ENCODE measurements at regions not wholly inside any gene's neighbourhood (a gene's known extent, or its start where the extent isn't known, plus 50 kb on each side); places are given as distances from the start of the nearest gene placed in this dataset.
"Not testable (repeated sequence)": the region's sequence is repeated elsewhere in the genome, so short reads cannot be mapped to it uniquely, and the experiment has no call there.

GRCh38 chr6:21856456-21856825, 262.9 kb downstream of the SOX4 start:
- no peak for DNase-seq

- no peak for DNase-seq
Observed at GRCh38 chr6:21856844-21857243, 263.3 kb downstream of the SOX4 start.

GRCh38 chr6:21858076-21858475, 264.5 kb downstream of the SOX4 start:
- no peak for DNase-seq

GRCh38 chr6:21859193-21859735, 265.7 kb downstream of the SOX4 start:
- DNase-seq = no peak

- no peak for DNase-seq
Observed at GRCh38 chr6:21861942-21862341, 268.4 kb downstream of the SOX4 start.

- no peak for DNase-seq
Observed at GRCh38 chr6:21864206-21864605, 270.7 kb downstream of the SOX4 start.

GRCh38 chr6:21868226-21868625, 274.7 kb downstream of the SOX4 start:
- no peak for DNase-seq

GRCh38 chr6:21869085-21869771, 275.7 kb downstream of the SOX4 start:
- DNase-seq = no peak

GRCh38 chr6:21870076-21870730, 276.7 kb downstream of the SOX4 start:
- no peak for DNase-seq

- DNase-seq = peak; percentile 20
Observed at GRCh38 chr6:21871831-21872230, 278.3 kb downstream of the SOX4 start.

GRCh38 chr6:21872749-21873148, 279.2 kb downstream of the SOX4 start:
- DNase-seq = no peak

GRCh38 chr6:21873562-21873961, 280.0 kb downstream of the SOX4 start:
- DNase-seq = no peak

GRCh38 chr6:21874372-21874771, 280.8 kb downstream of the SOX4 start:
- DNase-seq = no peak

- DNase-seq = not testable (repeated sequence)
Observed at GRCh38 chr6:21877037-21877436, 283.5 kb downstream of the SOX4 start.

- not testable (repeated sequence) for DNase-seq
Observed at GRCh38 chr6:21880249-21880648, 286.7 kb downstream of the SOX4 start.

- DNase-seq = no peak
Observed at GRCh38 chr6:21881969-21882465, 288.5 kb downstream of the SOX4 start.

GRCh38 chr6:21883595-21884328, 290.2 kb downstream of the SOX4 start:
- no peak for DNase-seq

GRCh38 chr6:21885111-21885510, 291.6 kb downstream of the SOX4 start:
- DNase-seq = no peak

GRCh38 chr6:21885532-21886114, 292.1 kb downstream of the SOX4 start:
- no peak for DNase-seq

GRCh38 chr6:21886542-21887151, 293.1 kb downstream of the SOX4 start:
- no peak for DNase-seq

GRCh38 chr6:21887231-21888185, 294.0 kb downstream of the SOX4 start:
- peak; percentile 37 for DNase-seq

- no peak for DNase-seq
Observed at GRCh38 chr6:21891080-21891479, 297.5 kb downstream of the SOX4 start.

All from NCI-H510A (cell line).